Endodermal cell (in vitro differentiated cells): ENCODE measurements at regions not wholly inside any gene's neighbourhood (a gene's known extent, or its start where the extent isn't known, plus 50 kb on each side); places are given as distances from the start of the nearest gene placed in this dataset.
"Not testable (repeated sequence)": the region's sequence is repeated elsewhere in the genome, so short reads cannot be mapped to it uniquely, and the experiment has no call there.

Experiments used
- DNase-seq: peaks from one replicate; pipeline ENCODE4 v3.0.0-alpha.2; 2017
- H3K27ac ChIP-seq: 2 replicates; pipeline ENCODE4 v1.5.1; 2013; ENCODE audit warnings: mild to moderate bottlenecking, low read depth, low read length, moderate library complexity
- H3K27me3 ChIP-seq: 2 replicates; pipeline ENCODE4 v1.6.1; 2013; ENCODE audit warnings: mild to moderate bottlenecking, low read length, moderate library complexity; ENCODE audit not compliant: insufficient read depth, control insufficient read depth, poor library complexity, severe bottlenecking
- H3K36me3 ChIP-seq: 2 replicates; pipeline ENCODE4 v1.7.0; 2013; ENCODE audit warnings: mild to moderate bottlenecking, low read length, moderate library complexity; ENCODE audit not compliant: control insufficient read depth, insufficient read depth
- H3K4me1 ChIP-seq: one replicate; pipeline ENCODE4 v1.7.0; 2013; ENCODE audit warnings: low read length; ENCODE audit not compliant: control insufficient read depth, insufficient read depth
- H3K4me3 ChIP-seq: 2 replicates; pipeline ENCODE4 v1.5.1; 2013; ENCODE audit warnings: mild to moderate bottlenecking, low read length, moderate library complexity
- H3K9ac ChIP-seq: 2 replicates; pipeline ENCODE4 v1.6.1; 2013; ENCODE audit warnings: mild to moderate bottlenecking, low read length, moderate library complexity; ENCODE audit not compliant: poor library complexity, severe bottlenecking; ENCODE audit errors: extremely low read depth
- H3K9me3 ChIP-seq: 2 replicates; pipeline ENCODE4 v1.6.1; 2013; ENCODE audit warnings: mild to moderate bottlenecking, low read length, moderate library complexity; ENCODE audit not compliant: control insufficient read depth
- H3K27ac Mint-ChIP-seq: 2 replicates; pipeline ENCODE4 v1.8.0; 2020; ENCODE audit warnings: mixed read lengths
- H3K27me3 Mint-ChIP-seq: 2 replicates; pipeline ENCODE4 v1.8.0; 2021; ENCODE audit warnings: mild to moderate bottlenecking, mixed read lengths; ENCODE audit not compliant: insufficient read depth
- H3K36me3 Mint-ChIP-seq: 2 replicates; pipeline ENCODE4 v1.8.0; 2020; ENCODE audit warnings: low read depth, mixed read lengths
- H3K4me1 Mint-ChIP-seq: 2 replicates; pipeline ENCODE4 v1.8.0; 2020; ENCODE audit warnings: mixed read lengths
- H3K4me3 Mint-ChIP-seq: 2 replicates; pipeline ENCODE4 v1.8.0; 2020; ENCODE audit warnings: mild to moderate bottlenecking, moderate library complexity, mixed read lengths
- H3K9me3 Mint-ChIP-seq: 2 replicates; pipeline ENCODE4 v1.8.0; 2020; ENCODE audit warnings: mild to moderate bottlenecking, mixed read lengths
- WGBS, 2 experiments: methylation state at CpG; one replicate each; pipeline versions ENCODE4 v1.1.5 to v1.1.7; 2013; ENCODE audit warnings: missing lambda C conversion rate in 2 of 2, mixed read lengths in 1 of 2; ENCODE audit not compliant: insufficient coverage in 1 of 2, insufficient read length in 1 of 2; 5-methylcytosine and 5-hydroxymethylcytosine counted together
- TF ChIP-seq, protein P1 (sequence below): fragments of 200-600 bp; sonication (generic); conservative IDR thresholded peaks from 2 replicates; pipeline ENCODE4 v1.5.0; 2021; ENCODE audit warnings: antibody characterized with exemption, mild to moderate bottlenecking

DNA sequence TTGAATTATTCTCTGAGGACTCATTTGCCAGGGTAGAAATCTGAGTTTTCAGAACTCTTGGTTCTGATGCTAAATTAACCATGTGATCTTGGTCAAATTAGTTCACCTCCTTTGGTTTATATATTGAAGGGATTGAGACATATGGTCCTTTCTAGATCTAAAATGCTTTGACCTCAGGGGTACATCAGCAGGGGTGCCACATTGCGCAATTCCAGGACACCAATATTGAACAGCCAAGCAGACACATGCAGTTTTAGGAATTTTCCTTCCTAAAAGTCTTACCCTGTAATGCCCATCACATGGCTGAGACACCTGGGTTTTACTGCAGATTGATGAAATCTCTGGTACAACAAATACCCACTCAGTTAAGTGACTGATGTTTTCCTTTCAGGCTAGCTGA, 254.4 kb upstream of the NCAM1 start:
- no peaks in the 10 kb centered on the region for H3K27me3 ChIP-seq
- no peaks in the 10 kb centered on the region for H3K36me3 ChIP-seq
- no peak overlapping the region for H3K27ac ChIP-seq
- WGBS, 2 experiments: 84 to 100% methylated on average over 1 of the region's 1 CpG
- no peaks in the 10 kb centered on the region for H3K4me1 Mint-ChIP-seq
- no peaks in the 10 kb centered on the region for H3K36me3 Mint-ChIP-seq
- peaks cover 11% of the 10 kb centered on the region for H3K9me3 Mint-ChIP-seq
- DNase-seq: no peak
- no peaks in the 10 kb centered on the region for H3K9me3 ChIP-seq
- TF ChIP-seq, protein P1, sequence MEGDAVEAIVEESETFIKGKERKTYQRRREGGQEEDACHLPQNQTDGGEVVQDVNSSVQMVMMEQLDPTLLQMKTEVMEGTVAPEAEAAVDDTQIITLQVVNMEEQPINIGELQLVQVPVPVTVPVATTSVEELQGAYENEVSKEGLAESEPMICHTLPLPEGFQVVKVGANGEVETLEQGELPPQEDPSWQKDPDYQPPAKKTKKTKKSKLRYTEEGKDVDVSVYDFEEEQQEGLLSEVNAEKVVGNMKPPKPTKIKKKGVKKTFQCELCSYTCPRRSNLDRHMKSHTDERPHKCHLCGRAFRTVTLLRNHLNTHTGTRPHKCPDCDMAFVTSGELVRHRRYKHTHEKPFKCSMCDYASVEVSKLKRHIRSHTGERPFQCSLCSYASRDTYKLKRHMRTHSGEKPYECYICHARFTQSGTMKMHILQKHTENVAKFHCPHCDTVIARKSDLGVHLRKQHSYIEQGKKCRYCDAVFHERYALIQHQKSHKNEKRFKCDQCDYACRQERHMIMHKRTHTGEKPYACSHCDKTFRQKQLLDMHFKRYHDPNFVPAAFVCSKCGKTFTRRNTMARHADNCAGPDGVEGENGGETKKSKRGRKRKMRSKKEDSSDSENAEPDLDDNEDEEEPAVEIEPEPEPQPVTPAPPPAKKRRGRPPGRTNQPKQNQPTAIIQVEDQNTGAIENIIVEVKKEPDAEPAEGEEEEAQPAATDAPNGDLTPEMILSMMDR: no peak
- H3K9ac ChIP-seq: no peak overlapping the region
- no peaks in the 10 kb centered on the region for H3K4me1 ChIP-seq
- H3K4me3 Mint-ChIP-seq: no peak overlapping the region
- no peak overlapping the region for H3K27ac Mint-ChIP-seq
- H3K4me3 ChIP-seq: no peak overlapping the region
- peaks cover 3% of the 10 kb centered on the region for H3K27me3 Mint-ChIP-seq

DNA sequence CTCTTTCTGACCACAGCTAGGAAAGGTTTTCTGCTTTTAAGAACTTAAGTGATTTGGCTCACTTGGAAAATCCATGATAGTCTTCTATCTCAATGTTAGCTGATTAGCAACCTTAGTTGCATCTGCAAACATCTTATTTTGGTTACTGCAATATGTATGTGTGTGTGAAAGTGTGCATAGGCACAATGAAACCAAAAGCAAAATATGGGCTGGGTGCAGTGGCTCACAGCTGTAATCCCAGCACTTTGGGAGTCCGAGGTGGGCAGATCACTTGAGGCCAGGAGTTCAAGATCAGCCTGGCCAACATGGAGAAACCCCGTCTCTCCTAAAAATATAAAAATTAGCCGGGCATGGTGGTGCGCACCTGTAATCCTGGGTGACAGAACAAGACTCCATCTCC, 246.9 kb upstream of the NCAM1 start:
- not testable (repeated sequence) for DNase-seq, H3K36me3 Mint-ChIP-seq, H3K4me1 Mint-ChIP-seq, H3K36me3 ChIP-seq, H3K4me1 ChIP-seq, H3K9me3 ChIP-seq, H3K9ac ChIP-seq, H3K27ac Mint-ChIP-seq, H3K27me3 Mint-ChIP-seq, H3K9me3 Mint-ChIP-seq, H3K4me3 Mint-ChIP-seq, H3K27ac ChIP-seq, H3K4me3 ChIP-seq, H3K27me3 ChIP-seq
- 83 to 94% methylated on average over 1 to 4 of the region's 4 CpGs for WGBS, 2 experiments

DNA sequence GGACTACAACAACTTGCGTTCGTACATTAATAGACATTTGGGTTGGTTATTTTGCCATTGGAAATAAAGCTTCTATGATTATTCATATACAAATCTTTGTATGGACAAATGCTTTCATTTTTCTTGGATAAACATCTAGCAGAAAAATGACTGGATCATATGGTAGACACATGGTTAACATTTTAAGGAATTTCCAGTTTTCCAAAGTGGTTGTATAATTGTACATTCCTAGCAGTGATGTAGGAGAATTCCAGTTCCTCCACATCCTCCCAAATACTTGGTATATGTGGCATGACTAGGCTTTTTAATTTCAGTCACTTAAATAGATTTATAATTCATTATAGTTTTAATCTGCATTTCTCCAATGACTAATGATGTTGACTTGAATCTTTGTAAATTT, 246.2 kb upstream of the NCAM1 start:
- H3K9ac ChIP-seq: no peak overlapping the region
- TF ChIP-seq, protein P1: no peak
- Mint-ChIP-seq H3K4me3 (no peak overlapping the region), H3K4me1 (no peaks in the 10 kb centered on the region), H3K9me3 (no peaks in the 10 kb centered on the region), H3K36me3 (no peaks in the 10 kb centered on the region), H3K27me3 (peaks cover 2% of the 10 kb centered on the region), H3K27ac (no peak overlapping the region)
- H3K36me3 ChIP-seq: no peaks in the 10 kb centered on the region
- no peaks in the 10 kb centered on the region for H3K4me1 ChIP-seq
- H3K27me3 ChIP-seq: no peaks in the 10 kb centered on the region
- H3K27ac ChIP-seq: no peak overlapping the region
- WGBS, 2 experiments: 93% methylated on average over 2 of the region's 2 CpGs; no CpG with 5 or more reads in 1 of the 2 experiments
- H3K4me3 ChIP-seq: no peak overlapping the region
- DNase-seq: no peak
- H3K9me3 ChIP-seq: no peaks in the 10 kb centered on the region

DNA sequence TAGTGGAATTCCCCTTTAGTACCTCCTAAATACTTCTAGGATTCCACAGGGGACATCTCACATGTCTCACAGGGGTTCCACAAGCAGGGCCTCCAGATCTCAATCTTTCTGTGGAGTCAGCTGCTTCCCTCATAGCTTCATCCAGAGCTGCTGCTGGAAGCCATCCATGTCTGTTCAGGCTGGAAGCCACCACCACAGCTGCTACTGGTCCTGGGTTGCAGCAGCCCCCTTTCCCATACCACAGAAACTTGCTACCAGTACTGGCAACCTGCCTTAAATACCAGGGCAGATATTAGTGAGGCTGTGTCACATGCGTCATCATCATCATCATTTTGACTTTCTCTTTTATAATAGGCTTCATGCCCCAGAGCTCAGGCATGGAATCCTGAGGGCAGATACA, 242.7 kb upstream of the NCAM1 start:
- Histone ChIP-seq H3K27ac (no peak overlapping the region), H3K9ac (no peak overlapping the region), H3K36me3 (no peaks in the 10 kb centered on the region), H3K27me3 (no peaks in the 10 kb centered on the region), H3K4me3 (no peak overlapping the region), H3K9me3 (no peaks in the 10 kb centered on the region), H3K4me1 (peaks cover 7% of the 10 kb centered on the region)
- Mint-ChIP-seq H3K4me1 (peaks cover 10% of the 10 kb centered on the region), H3K27ac (no peak overlapping the region), H3K36me3 (no peaks in the 10 kb centered on the region), H3K27me3 (peaks cover 2% of the 10 kb centered on the region), H3K4me3 (no peak overlapping the region), H3K9me3 (no peaks in the 10 kb centered on the region)
- WGBS, 2 experiments: 42 to 57% methylated on average over 1 of the region's 1 CpG
- DNase-seq: no peak
- TF ChIP-seq, protein P1: no peak
